Loucy (cell line): ENCODE measurements at regions not wholly inside any gene's neighbourhood (a gene's known extent, or its start where the extent isn't known, plus 50 kb on each side); places are given as distances from the start of the nearest gene placed in this dataset.

ENCODE experiments used
- H2AFZ ChIP-seq: fragments of 200-600 bp; sonication (generic); 2 replicates; pipeline ENCODE4 v1.6.0; 2016; ENCODE audit warnings: antibody characterized with exemption, mild to moderate bottlenecking, low read length, moderate library complexity
- H3F3A ChIP-seq: fragments of 200-600 bp; 2 replicates; pipeline ENCODE4 v1.6.0; 2016; ENCODE audit warnings: antibody characterized with exemption, low read depth, mild to moderate bottlenecking
- H3K27me3 ChIP-seq: fragments of 200-600 bp; sonication (generic); 2 replicates; pipeline ENCODE4 v1.6.1; 2014; ENCODE audit warnings: low read length, mild to moderate bottlenecking; ENCODE audit not compliant: insufficient read depth, poor library complexity, severe bottlenecking
- H3K36me3 ChIP-seq: fragments of 200-600 bp; sonication (generic); 2 replicates; pipeline ENCODE4 v1.6.1; 2016; ENCODE audit warnings: low read length; ENCODE audit not compliant: insufficient read depth
- H3K4me1 ChIP-seq: fragments of 200-600 bp; sonication (generic); 2 replicates; pipeline ENCODE4 v1.5.1; 2014; ENCODE audit warnings: low read length, mild to moderate bottlenecking; ENCODE audit not compliant: insufficient read depth, poor library complexity, severe bottlenecking
- H3K4me2 ChIP-seq: fragments of 200-600 bp; sonication (generic); 2 replicates; pipeline ENCODE4 v1.6.0; 2014; ENCODE audit warnings: antibody characterized with exemption, low read length, low read depth, mild to moderate bottlenecking; ENCODE audit not compliant: poor library complexity, severe bottlenecking
- H3K4me3 ChIP-seq: fragments of 200-600 bp; sonication (generic); 2 replicates; pipeline ENCODE4 v1.5.1; 2014; ENCODE audit warnings: low read length, mild to moderate bottlenecking, mixed read lengths; ENCODE audit not compliant: poor library complexity, severe bottlenecking
- H3K79me2 ChIP-seq: fragments of 200-600 bp; sonication (generic); 2 replicates; pipeline ENCODE4 v1.6.1; 2014; ENCODE audit warnings: low read length; ENCODE audit not compliant: insufficient read depth
- H3K9ac ChIP-seq: fragments of 200-600 bp; sonication (generic); 2 replicates; pipeline ENCODE4 v1.6.0; 2014; ENCODE audit warnings: mild to moderate bottlenecking, low read depth, low read length, moderate library complexity; ENCODE audit not compliant: poor library complexity, severe bottlenecking
- H3K9me2 ChIP-seq: fragments of 200-600 bp; sonication (generic); replicated peaks from 2 replicates; pipeline ENCODE4 v1.6.1; 2016; ENCODE audit warnings: low read depth, low read length, mixed read lengths
- H3K9me3 ChIP-seq: fragments of 200-600 bp; sonication (generic); 2 replicates; pipeline ENCODE4 v1.6.1; 2014; ENCODE audit warnings: mild to moderate bottlenecking, antibody characterized with exemption, low read length, low read depth; ENCODE audit not compliant: insufficient read depth
- H4K20me1 ChIP-seq: fragments of 200-600 bp; sonication (generic); 2 replicates; pipeline ENCODE4 v1.6.0; 2014; ENCODE audit warnings: antibody characterized with exemption, low read length, mild to moderate bottlenecking; ENCODE audit not compliant: insufficient read depth, poor library complexity, severe bottlenecking
- EZH2phosphoT487 ChIP-seq: fragments of 200-600 bp; IDR thresholded peaks from 2 replicates; pipeline ENCODE4 v1.6.1; 2018; ENCODE audit warnings: antibody characterized with exemption, mild to moderate bottlenecking, moderate library complexity, borderline replicate concordance
- TF ChIP-seq, protein P1 (sequence below): fragments of 200-600 bp; sonication (generic); conservative IDR thresholded peaks from 2 replicates; pipeline ENCODE4 v1.5.1; 2014; ENCODE audit warnings: mild to moderate bottlenecking, antibody characterized with exemption, low read length

DNA sequence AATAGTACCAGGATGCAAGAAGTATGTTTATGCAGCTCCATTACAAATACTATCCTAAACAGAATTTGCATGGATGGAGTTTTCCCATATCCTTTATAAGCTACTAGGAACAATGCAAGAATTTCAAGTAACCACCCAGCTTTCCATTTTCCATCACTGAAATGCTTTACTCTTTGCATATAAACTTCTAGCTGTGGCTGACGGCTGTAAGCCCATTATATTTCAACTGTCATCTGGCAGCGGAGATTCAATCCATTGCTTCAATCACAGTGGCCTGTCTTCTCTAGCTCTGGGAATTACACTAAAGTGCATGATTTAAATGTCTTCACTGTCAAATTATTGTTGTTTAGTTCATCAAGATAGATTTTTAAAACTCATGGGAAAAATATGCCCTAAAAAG, 64.2 kb upstream of the PAM start:
- H3K4me1 ChIP-seq = no peaks in the 10 kb centered on the region
- H3K4me3 ChIP-seq = no peak overlapping the region
- no peak for TF ChIP-seq EZH2phosphoT487
- TF ChIP-seq, protein P1, sequence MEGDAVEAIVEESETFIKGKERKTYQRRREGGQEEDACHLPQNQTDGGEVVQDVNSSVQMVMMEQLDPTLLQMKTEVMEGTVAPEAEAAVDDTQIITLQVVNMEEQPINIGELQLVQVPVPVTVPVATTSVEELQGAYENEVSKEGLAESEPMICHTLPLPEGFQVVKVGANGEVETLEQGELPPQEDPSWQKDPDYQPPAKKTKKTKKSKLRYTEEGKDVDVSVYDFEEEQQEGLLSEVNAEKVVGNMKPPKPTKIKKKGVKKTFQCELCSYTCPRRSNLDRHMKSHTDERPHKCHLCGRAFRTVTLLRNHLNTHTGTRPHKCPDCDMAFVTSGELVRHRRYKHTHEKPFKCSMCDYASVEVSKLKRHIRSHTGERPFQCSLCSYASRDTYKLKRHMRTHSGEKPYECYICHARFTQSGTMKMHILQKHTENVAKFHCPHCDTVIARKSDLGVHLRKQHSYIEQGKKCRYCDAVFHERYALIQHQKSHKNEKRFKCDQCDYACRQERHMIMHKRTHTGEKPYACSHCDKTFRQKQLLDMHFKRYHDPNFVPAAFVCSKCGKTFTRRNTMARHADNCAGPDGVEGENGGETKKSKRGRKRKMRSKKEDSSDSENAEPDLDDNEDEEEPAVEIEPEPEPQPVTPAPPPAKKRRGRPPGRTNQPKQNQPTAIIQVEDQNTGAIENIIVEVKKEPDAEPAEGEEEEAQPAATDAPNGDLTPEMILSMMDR = no peak
- no peak overlapping the region for H2AFZ ChIP-seq
- H3K9ac ChIP-seq = no peak overlapping the region
- H4K20me1 ChIP-seq = no peaks in the 10 kb centered on the region
- H3F3A ChIP-seq = no peaks in the 10 kb centered on the region
- no peaks in the 10 kb centered on the region for H3K36me3 ChIP-seq
- no peaks in the 10 kb centered on the region for H3K9me3 ChIP-seq
- no peaks in the 10 kb centered on the region for H3K79me2 ChIP-seq
- no peaks in the 10 kb centered on the region for H3K27me3 ChIP-seq
- no peak overlapping the region for H3K4me2 ChIP-seq
- H3K9me2 ChIP-seq = no peaks in the 10 kb centered on the region

DNA sequence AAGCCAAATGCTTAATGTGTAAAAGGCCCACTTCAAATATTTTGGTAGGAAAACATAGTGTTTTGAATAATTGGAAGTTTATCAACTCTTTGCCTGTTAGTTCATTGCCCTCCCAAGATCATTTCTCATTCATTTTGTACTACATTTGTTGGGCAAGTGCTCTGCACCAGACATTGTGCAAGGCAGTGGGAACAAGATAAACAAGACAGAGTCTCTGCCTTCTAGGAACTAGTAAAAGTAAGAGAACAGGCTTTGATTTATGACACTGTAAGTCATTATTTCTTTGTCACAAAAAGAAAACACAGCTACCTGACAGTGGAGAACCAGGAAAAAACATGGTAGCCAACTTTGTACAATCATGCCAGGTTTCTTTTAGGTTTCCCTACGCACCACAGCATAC, 63.7 kb upstream of the PAM start:
- H3K79me2 ChIP-seq = no peaks in the 10 kb centered on the region

DNA sequence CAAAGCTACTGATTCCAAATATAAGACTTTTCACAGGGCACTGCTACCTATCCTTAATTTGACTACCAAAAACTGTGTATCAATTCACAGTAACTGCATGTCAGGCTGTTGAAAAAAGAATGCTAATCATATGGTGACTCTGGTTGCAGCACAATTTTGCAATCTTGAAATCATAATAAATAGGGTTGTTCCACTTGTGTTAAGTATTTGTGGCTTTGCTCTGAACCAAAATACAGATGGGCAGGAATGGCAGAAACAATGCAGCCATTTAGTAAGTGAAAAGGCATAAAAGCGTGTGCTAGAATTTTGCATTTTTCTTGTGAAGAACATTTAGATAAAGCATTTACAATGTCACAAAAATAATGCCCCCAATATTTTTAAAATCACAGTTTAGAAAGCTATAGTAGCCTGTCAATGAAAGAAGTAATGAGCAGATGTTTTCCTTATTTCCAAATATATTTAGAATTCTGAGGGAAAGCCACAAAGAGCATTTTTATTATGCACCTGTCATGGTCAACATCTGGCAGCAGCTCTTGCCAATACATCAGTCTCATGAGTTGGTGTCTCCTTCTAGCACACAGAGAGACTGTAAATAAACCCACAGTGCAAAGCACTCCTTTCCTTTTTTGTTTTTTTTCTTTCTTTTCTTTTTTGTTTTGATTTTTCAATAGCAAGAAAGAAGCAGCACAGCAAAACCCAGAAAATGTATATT, 54.8 kb upstream of the PAM start:
- no peak overlapping the region for H3K4me2 ChIP-seq
- no peak overlapping the region for H3K4me3 ChIP-seq
- H3K79me2 ChIP-seq = no peaks in the 10 kb centered on the region
- H3K4me1 ChIP-seq = no peaks in the 10 kb centered on the region
- H3K9ac ChIP-seq = no peak overlapping the region
- no peak overlapping the region for H2AFZ ChIP-seq
- H3K27me3 ChIP-seq = no peaks in the 10 kb centered on the region
- H4K20me1 ChIP-seq = no peaks in the 10 kb centered on the region
- H3K9me2 ChIP-seq = no peaks in the 10 kb centered on the region
- no peaks in the 10 kb centered on the region for H3F3A ChIP-seq
- TF ChIP-seq, protein P1 = no peak
- TF ChIP-seq EZH2phosphoT487 = no peak
- no peaks in the 10 kb centered on the region for H3K36me3 ChIP-seq
- H3K9me3 ChIP-seq = no peaks in the 10 kb centered on the region

More for the DNA sequence above, 63.7 kb upstream of the PAM start:
- Histone ChIP-seq H3K4me2 (no peak overlapping the region), H3K27me3 (no peaks in the 10 kb centered on the region), H3K9ac (no peak overlapping the region), H4K20me1 (no peaks in the 10 kb centered on the region), H2AFZ (no peak overlapping the region), H3K4me3 (no peak overlapping the region), H3K36me3 (no peaks in the 10 kb centered on the region), H3K9me2 (no peaks in the 10 kb centered on the region), H3K9me3 (no peaks in the 10 kb centered on the region), H3F3A (no peaks in the 10 kb centered on the region), H3K4me1 (no peaks in the 10 kb centered on the region)
- TF ChIP-seq, protein P1 = no peak
- no peak for TF ChIP-seq EZH2phosphoT487
